ENCODE measurements at regions not wholly inside any gene's neighbourhood (a gene's known extent, or its start where the extent isn't known, plus 50 kb on each side); places are given as distances from the start of the nearest gene placed in this dataset.
"Not testable (repeated sequence)": the region's sequence is repeated elsewhere in the genome, so short reads cannot be mapped to it uniquely, and the experiment has no call there.

GRCh38 chr7:56697058-56697457 is 435.2 kb downstream of the ZNF479 start:
- CTCF ChIA-PET, POLR2A ChIA-PET: not testable (repeated sequence)

- ChIA-PET POLR2A (no interaction called here), CTCF (interaction anchor here (0.6 kb wide), 1 partner anchor 58 kb away, joined by 3 read pairs; no protein-coding TSS in a partner anchor)
Observed at GRCh38 chr7:56686276-56686859, 445.9 kb downstream of the ZNF479 start.

DNA sequence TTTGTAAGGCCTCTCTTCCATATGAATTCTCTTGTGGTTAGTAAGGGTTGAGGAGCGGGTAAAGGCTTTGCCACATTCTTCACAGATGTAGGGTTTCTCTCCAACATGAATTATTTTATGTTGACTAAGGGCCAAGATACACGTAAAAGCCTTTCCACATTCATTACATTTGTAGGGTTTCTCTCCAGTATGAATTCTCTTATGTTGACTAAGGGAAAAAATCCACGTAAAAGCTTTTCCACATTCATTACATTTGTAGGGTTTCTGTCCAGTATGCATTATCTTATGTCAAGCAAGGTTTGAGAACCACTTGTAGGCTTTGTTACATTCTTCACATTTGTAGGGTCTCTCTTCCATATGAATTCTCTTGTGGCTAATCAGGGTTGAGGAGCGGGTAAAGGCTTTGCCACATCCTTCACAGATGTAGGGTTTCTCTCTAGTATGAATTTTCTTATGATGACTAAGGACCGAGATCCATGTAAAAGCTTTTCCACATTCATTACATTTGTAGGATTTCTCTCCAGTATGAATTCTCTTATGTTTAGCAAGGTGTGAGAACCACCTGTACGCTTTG is 493.0 kb downstream of the ZNF479 start:
- ChIA-PET POLR2A (no interaction called here), CTCF (no interaction called here)

- POLR2A ChIA-PET: no interaction called here
- CTCF ChIA-PET: no interaction called here
Observed at GRCh38 chr7:56609852-56610355, 493.7 kb upstream of the NUPR2 start.

GRCh38 chr7:56605146-56605545 is 488.9 kb upstream of the NUPR2 start:
- CTCF ChIA-PET: no interaction called here
- POLR2A ChIA-PET: no interaction called here

DNA sequence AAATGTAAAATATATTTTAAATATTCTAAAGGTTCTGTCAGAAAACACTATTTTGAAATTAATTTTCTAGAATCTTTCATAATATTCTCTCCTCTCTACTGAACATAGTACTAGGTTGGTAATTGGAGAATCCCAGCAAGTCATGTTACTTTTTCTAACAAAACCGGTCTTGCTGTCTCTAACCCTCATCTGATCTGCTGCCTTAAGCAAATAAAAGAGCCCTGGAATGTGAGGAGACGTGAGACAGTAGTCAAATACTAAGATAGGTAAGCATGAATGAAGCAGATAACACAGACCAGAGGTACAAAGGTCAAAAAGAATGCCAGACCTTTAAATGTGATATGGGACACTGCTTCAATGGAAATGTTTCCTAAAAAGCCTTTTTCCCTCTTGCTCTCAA is 462.4 kb upstream of the NUPR2 start:
- ChIA-PET CTCF (no interaction called here), POLR2A (no interaction called here)

DNA sequence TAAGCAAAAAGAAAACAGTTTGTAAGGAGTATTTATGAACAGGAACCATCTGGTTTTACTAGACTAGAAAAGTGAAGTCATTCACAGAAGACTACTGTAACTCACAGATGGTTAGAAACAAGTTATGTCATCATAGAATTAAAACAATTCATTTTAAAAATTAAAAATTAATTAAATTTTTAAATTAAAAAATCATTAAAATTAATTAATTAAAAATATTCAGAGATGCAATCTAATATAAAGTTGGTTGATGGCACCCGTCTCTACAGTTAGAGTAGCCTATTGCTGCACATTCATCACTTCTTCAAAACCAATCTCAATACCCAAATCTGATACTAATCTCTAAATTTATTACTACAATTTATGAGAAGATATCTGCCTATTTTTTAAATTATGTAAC is 454.8 kb upstream of the NUPR2 start:
- POLR2A ChIA-PET: no interaction called here
- CTCF ChIA-PET: no interaction called here

GRCh38 chr7:56538541-56539429 is 422.6 kb upstream of the NUPR2 start:
- CTCF ChIA-PET: no interaction called here
- POLR2A ChIA-PET: no interaction called here

DNA sequence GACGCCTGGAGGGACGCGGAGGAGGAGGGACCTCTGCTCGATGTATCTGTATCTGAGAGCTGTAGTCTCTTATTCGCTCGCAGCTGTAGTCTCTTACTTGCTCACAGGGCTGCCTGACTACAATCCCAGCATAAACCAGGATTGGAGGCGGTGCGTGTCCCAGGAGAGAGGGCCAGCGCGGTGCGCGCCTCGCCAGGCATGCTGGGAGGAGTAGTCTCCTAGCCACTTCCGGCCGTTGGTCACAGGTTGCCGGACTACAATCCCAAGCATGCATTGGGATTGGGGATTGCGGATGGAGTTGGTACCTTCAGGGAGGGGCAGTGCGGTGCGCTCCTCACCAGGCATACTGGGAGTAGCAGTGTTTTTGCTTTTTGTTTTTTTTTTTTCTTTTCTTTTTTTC is 421.7 kb upstream of the NUPR2 start:
- POLR2A ChIA-PET: no interaction called here
- CTCF ChIA-PET: no interaction called here

DNA sequence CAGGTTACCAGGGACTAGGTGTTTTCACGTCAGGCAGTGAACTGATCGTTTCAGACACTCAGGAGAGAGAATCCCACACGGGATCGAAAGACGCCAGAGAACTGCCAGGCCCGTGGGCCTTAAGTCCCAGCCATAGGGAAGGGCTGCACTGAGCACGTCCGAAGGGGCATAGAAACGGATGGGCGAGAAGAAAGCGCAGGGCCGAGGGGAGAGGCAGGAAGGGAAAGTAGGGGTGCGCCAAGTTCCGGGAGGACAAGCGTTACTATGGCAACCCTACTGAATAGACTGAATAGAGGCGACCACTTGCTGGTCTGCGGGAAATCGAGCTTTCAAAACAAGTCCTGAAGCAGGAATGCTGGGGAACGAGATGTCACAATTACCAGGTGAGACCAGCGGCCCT is 421.3 kb upstream of the NUPR2 start:
- POLR2A ChIA-PET: no interaction called here
- CTCF ChIA-PET: no interaction called here

- CTCF ChIA-PET: no interaction called here
- POLR2A ChIA-PET: no interaction called here
Observed at GRCh38 chr7:56495165-56495564, 378.9 kb upstream of the NUPR2 start.

DNA sequence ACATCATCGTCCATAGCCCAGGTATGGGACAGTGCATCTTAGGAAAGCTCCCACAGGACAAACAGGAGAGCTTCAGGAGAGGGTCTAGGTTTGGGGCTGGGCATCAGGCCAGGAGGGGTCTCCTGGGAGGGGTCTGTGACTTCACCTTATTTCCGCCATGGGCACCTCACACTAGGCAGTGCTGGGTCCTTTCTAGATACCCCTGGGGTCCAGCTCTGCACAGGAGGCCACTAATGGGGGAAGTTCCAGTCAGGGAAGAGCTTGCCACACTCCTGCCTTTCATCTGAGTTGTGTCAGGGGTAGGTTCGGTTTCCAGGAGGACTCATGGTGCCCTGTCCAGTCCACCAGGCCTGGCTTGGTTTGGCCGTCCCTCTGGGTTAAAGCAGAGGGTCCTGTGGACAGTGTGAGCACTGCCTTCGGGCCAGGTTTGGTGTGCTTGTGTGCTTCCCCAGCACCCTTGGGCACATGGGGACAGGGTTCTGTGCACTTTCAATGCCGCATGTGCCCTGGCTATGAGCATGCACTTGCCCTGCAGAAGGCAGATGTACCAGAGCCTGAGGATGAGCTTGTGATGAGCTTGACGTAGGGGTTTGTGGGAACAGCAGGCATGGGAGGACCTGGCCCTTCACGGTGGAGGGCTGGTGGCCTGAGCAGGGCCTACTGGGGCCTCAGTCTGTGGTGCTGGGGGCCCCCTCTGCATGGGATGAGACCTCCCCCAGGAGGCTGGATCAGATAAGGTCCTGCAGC is 377.7 kb upstream of the NUPR2 start:
- CTCF ChIA-PET: no interaction called here
- POLR2A ChIA-PET: no interaction called here

- POLR2A ChIA-PET: no interaction called here
- CTCF ChIA-PET: no interaction called here
Observed at GRCh38 chr7:56493196-56493595, 377.0 kb upstream of the NUPR2 start.

DNA sequence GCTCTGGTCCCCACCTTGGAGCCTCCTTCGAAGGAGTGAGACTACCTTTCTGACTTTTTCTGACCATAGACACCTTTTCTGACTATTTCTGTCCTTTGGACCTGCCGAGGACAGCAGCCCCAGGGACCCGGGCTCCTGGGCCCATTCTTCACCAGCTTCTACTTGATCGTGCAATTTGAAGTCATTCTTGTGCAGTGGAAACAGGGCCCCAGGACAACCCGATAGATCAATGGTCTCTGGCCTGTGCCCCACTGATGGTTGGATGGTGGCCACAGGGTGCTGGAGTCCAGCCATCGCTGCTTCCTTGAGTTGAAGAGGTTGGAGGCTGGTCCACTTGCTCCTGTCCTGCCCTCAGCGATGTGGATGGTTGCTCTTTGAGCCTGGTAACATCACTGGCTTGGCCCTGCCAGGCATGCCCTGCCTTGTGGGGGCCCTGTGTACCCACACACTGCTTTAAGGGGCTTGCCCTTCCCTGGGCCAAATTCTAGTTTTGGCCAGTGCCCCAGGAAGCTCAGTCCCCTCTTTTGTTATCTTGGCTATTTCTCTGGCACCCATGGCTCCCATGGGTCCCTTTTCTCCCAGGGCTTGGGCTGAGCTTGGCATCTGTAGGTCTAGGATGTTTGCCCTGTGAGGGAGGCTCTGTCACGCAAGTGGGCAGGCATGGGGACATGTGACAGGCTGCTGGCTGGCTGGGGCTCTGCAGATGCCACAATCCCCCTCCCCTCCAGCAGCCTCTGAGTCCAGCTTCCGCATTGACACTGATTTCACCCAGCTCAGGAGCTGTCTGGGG is 375.6 kb upstream of the NUPR2 start:
- ChIA-PET CTCF (no interaction called here), POLR2A (no interaction called here)

DNA sequence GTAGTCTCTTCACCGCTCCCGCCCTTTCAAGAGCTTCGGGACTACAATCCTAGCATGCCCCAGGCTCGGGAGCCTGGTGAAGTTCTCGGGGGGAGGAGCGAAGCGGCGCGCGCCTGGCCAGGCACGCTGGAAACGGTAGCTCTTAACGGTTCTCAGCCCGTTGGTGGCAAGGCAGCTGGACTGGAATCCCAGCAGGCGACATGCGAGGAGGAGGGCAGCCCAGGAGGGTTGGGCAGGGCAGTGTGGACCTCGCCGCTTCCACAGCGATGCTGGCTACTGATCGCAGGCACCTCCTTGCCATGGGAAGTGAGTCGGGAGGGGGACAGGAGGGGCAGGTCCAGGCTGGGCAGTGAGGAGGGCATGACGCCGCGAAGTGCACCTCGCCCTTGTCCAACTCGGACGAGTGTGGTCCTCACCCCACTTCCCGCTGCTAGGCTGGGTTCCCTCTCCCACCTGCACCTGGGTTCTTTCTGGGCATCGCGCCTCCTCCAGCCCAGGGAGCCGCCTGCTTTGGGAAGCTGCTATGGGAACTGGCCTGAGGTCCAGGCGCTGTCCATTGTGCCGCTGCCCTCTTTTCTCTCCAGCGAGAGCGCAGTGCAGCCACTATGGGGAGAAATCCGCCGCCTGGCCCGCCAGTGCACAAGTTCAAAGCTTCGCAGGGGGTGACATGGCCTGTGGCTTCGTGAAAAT is 367.8 kb upstream of the NUPR2 start:
- ChIA-PET CTCF (no interaction called here), POLR2A (no interaction called here)

GRCh38 chr7:56483153-56483552 is 366.9 kb upstream of the NUPR2 start:
- CTCF ChIA-PET: no interaction called here
- POLR2A ChIA-PET: no interaction called here

GRCh38 chr7:56479748-56480147 is 363.5 kb upstream of the NUPR2 start:
- CTCF ChIA-PET: no interaction called here
- POLR2A ChIA-PET: no interaction called here

DNA sequence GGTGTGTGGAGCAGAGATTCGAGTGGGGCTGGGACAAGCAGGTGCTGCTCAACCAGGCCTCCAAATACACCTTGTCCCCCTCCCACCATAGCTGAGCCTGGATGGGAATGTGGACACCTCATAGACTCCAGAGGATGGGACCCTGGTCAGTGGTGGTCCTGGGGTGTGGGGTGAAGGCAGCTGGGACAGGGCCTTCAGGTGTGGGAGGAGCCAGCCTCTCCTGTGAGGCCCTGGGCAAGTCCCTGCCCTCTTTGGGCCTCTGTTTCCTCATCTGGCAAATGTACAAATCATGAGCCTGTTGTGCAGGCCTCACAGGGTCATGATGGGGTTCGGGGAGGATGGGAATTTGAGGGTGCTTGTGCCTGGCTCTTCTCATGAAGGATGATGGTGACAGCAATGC is 362.9 kb upstream of the NUPR2 start:
- ChIA-PET CTCF (no interaction called here), POLR2A (no interaction called here)

DNA sequence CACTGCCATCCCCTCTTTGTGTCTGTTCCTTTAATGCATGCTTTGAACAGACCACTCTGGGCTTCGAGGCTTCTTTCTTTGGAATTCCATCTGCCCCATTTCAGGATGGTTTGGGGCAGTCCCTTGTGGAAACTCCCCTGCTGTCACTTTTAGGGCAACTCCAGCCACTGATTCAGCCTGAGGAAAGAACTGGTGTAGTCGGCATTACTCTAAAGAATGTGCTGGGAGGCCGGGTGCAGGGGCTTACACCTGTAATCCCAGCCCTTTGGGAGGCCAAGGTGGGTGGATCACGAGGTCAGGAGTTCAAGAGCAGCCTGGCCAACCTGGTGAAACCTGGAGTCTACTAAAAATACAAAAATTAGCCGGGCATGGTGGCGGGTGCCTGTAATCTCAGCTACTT is 358.1 kb upstream of the NUPR2 start:
- POLR2A ChIA-PET: no interaction called here
- CTCF ChIA-PET: no interaction called here

DNA sequence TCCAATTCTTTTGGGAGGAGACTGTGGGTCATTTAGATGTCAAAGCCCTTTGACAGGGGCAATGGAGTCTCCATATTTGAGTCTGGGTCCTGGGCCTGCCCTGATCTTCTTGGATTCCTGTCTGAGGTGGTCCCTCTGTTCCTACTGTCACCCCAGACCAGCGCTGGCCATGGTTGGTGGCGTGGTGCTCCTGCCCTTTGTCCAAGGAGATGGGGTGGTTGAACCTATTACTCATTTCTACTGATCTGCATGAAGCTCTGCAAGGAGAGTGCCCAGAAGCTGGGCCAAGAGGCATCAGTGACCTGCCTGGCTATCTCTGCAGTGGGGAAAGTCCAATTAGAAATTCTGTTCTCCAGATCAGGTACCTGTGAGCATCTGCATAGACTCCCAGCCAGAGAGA is 355.6 kb upstream of the NUPR2 start:
- ChIA-PET POLR2A (no interaction called here), CTCF (no interaction called here)
